Neural progenitor cell (in vitro differentiated cells): ENCODE measurements at regions not wholly inside any gene's neighbourhood (a gene's known extent, or its start where the extent isn't known, plus 50 kb on each side); places are given as distances from the start of the nearest gene placed in this dataset.

Experiments used
- DNase-seq: peaks from one replicate; pipeline ENCODE4 v3.0.0-alpha.2; 2016; ENCODE audit warnings: low spot score
- H2AFZ ChIP-seq: fragments of 200-600 bp; sonication (generic); replicated peaks from 2 replicates; pipeline ENCODE4 v1.6.1; 2016; ENCODE audit warnings: antibody characterized with exemption
- H3F3A ChIP-seq: fragments of 200-600 bp; sonication (generic); 2 replicates; pipeline ENCODE4 v1.6.1; 2016; ENCODE audit warnings: antibody characterized with exemption, low read depth
- H3K27ac ChIP-seq: fragments of 200-600 bp; sonication (generic); 2 replicates; pipeline ENCODE4 v1.5.1; 2016; ENCODE audit warnings: mild to moderate bottlenecking
- H3K27me3 ChIP-seq: fragments of 200-600 bp; sonication (generic); 2 replicates; pipeline ENCODE4 v1.6.1; 2016; ENCODE audit warnings: mild to moderate bottlenecking, moderate library complexity
- H3K36me3 ChIP-seq: fragments of 200-600 bp; sonication (generic); 2 replicates; pipeline ENCODE4 v1.5.1; 2016
- H3K4me1 ChIP-seq: fragments of 200-600 bp; sonication (generic); 2 replicates; pipeline ENCODE4 v1.6.1; 2016; ENCODE audit warnings: mixed run types
- H3K4me2 ChIP-seq: fragments of 200-600 bp; sonication (generic); 2 replicates; pipeline ENCODE4 v1.6.1; 2016
- H3K4me3 ChIP-seq: fragments of 200-600 bp; sonication (generic); 2 replicates; pipeline ENCODE4 v1.5.1; 2016
- H3K79me2 ChIP-seq: fragments of 200-600 bp; sonication (generic); 2 replicates; pipeline ENCODE4 v1.6.1; 2016; ENCODE audit warnings: low read depth
- H3K9ac ChIP-seq: fragments of 200-600 bp; sonication (generic); 2 replicates; pipeline ENCODE4 v1.6.1; 2016
- H3K9me3 ChIP-seq: fragments of 200-600 bp; sonication (generic); 2 replicates; pipeline ENCODE4 v1.5.1; 2016; ENCODE audit warnings: low read depth
- H4K20me1 ChIP-seq: fragments of 200-600 bp; sonication (generic); 2 replicates; pipeline ENCODE4 v1.6.1; 2016; ENCODE audit warnings: low read depth
- H3K27ac Mint-ChIP-seq: 3 replicates; pipeline ENCODE4 v1.8.0; 2021; ENCODE audit warnings: mixed read lengths
- H3K27me3 Mint-ChIP-seq: 2 replicates; pipeline ENCODE4 v1.8.0; 2022; ENCODE audit warnings: low read depth, mild to moderate bottlenecking, inconsistent platforms, moderate library complexity, mixed read lengths; ENCODE audit not compliant: insufficient read depth
- H3K36me3 Mint-ChIP-seq: 3 replicates; pipeline ENCODE4 v1.8.0; 2021; ENCODE audit warnings: mixed read lengths
- H3K4me1 Mint-ChIP-seq: 3 replicates; pipeline ENCODE4 v1.8.0; 2021; ENCODE audit warnings: mixed read lengths
- H3K4me3 Mint-ChIP-seq: 3 replicates; pipeline ENCODE4 v1.8.0; 2021; ENCODE audit warnings: mild to moderate bottlenecking, moderate library complexity, mixed read lengths
- H3K9me3 Mint-ChIP-seq: 3 replicates; pipeline ENCODE4 v1.8.0; 2020; ENCODE audit warnings: mixed read lengths
- CTCF ChIP-seq: fragments of 200-600 bp; sonication (generic); IDR thresholded peaks from 2 replicates; pipeline ENCODE4 v1.5.1; 2017; ENCODE audit warnings: antibody characterized with exemption, mild to moderate bottlenecking
- EZH2 ChIP-seq: fragments of 200-600 bp; sonication (generic); IDR thresholded peaks from 2 replicates; pipeline ENCODE4 v1.6.1; 2017; ENCODE audit warnings: antibody characterized with exemption, mild to moderate bottlenecking, moderate library complexity
- EZH2phosphoT487 ChIP-seq: fragments of 200-600 bp; sonication (generic); IDR thresholded peaks from 2 replicates; pipeline ENCODE4 v1.6.1; 2017; ENCODE audit warnings: antibody characterized with exemption

GRCh38 chr22:47237890-47238480 lies 475.5 kb downstream of the TBC1D22A start:
- Histone ChIP-seq H3K79me2 (no peaks in the 10 kb centered on the region), H3K36me3 (peaks cover 5% of the 10 kb centered on the region), H3K9ac (no peak overlapping the region), H3K4me1 (no peaks in the 10 kb centered on the region), H3K4me2 (no peak overlapping the region), H3K27me3 (no peaks in the 10 kb centered on the region), H3K27ac (no peak overlapping the region), H3K4me3 (no peak overlapping the region), H4K20me1 (no peaks in the 10 kb centered on the region), H2AFZ (no peak overlapping the region), H3F3A (no peaks in the 10 kb centered on the region), H3K9me3 (peaks cover 5% of the 10 kb centered on the region)
- Mint-ChIP-seq H3K27ac (no peak overlapping the region), H3K9me3 (peaks cover 7% of the 10 kb centered on the region), H3K36me3 (no peaks in the 10 kb centered on the region), H3K4me1 (no peaks in the 10 kb centered on the region), H3K4me3 (no peak overlapping the region), H3K27me3 (peaks cover 9% of the 10 kb centered on the region)
- TF ChIP-seq CTCF, result no peak
- no peak for TF ChIP-seq EZH2
- no peak for TF ChIP-seq EZH2phosphoT487
- no peak for DNase-seq

- H3K9me3 Mint-ChIP-seq, result peaks cover 6% of the 10 kb centered on the region
- no peak overlapping the region for H3K9ac ChIP-seq
Measured at GRCh38 chr22:47236718-47237117, 474.3 kb downstream of the TBC1D22A start.

GRCh38 chr22:47236161-47236560 lies 473.7 kb downstream of the TBC1D22A start:
- Histone ChIP-seq H3K9me3 (peaks cover 5% of the 10 kb centered on the region), H2AFZ (no peak overlapping the region), H3K9ac (no peak overlapping the region), H4K20me1 (no peaks in the 10 kb centered on the region), H3K36me3 (no peaks in the 10 kb centered on the region), H3K4me2 (no peak overlapping the region), H3K79me2 (no peaks in the 10 kb centered on the region), H3K27me3 (no peaks in the 10 kb centered on the region), H3K4me1 (no peaks in the 10 kb centered on the region), H3F3A (no peaks in the 10 kb centered on the region), H3K4me3 (no peak overlapping the region), H3K27ac (no peak overlapping the region)
- Mint-ChIP-seq H3K4me1 (no peaks in the 10 kb centered on the region), H3K4me3 (no peak overlapping the region), H3K27me3 (peaks cover 9% of the 10 kb centered on the region), H3K9me3 (peaks cover 8% of the 10 kb centered on the region), H3K36me3 (no peaks in the 10 kb centered on the region), H3K27ac (no peak overlapping the region)
- TF ChIP-seq CTCF, result no peak
- no peak for TF ChIP-seq EZH2phosphoT487
- no peak for TF ChIP-seq EZH2
- no peak for DNase-seq

More at GRCh38 chr22:47236718-47237117, 474.3 kb downstream of the TBC1D22A start:
- Histone ChIP-seq H3K9me3 (peaks cover 5% of the 10 kb centered on the region), H4K20me1 (no peaks in the 10 kb centered on the region), H3K79me2 (no peaks in the 10 kb centered on the region), H3K4me3 (no peak overlapping the region), H3K36me3 (no peaks in the 10 kb centered on the region), H3K4me1 (no peaks in the 10 kb centered on the region), H2AFZ (no peak overlapping the region), H3K27me3 (no peaks in the 10 kb centered on the region), H3K27ac (no peak overlapping the region), H3K4me2 (no peak overlapping the region), H3F3A (no peaks in the 10 kb centered on the region)
- Mint-ChIP-seq H3K27me3 (peaks cover 9% of the 10 kb centered on the region), H3K36me3 (no peaks in the 10 kb centered on the region), H3K4me1 (no peaks in the 10 kb centered on the region), H3K27ac (no peak overlapping the region), H3K4me3 (no peak overlapping the region)
- TF ChIP-seq EZH2phosphoT487 (no peak), CTCF (no peak), EZH2 (no peak)
- DNase-seq, result no peak
